ENCODE measurements at regions not wholly inside any gene's neighbourhood (a gene's known extent, or its start where the extent isn't known, plus 50 kb on each side); places are given as distances from the start of the nearest gene placed in this dataset.
A peak's percentile ranks its signal among the peaks of the same experiment; 100 is the strongest.

GRCh38 chr14:32254952-32255679, 52.0 kb upstream of the RNU6-8 start:
- peak; percentile 46 to 54 for DNase-seq (ENCODE audit: low read depth in 2 of 2)

DNA sequence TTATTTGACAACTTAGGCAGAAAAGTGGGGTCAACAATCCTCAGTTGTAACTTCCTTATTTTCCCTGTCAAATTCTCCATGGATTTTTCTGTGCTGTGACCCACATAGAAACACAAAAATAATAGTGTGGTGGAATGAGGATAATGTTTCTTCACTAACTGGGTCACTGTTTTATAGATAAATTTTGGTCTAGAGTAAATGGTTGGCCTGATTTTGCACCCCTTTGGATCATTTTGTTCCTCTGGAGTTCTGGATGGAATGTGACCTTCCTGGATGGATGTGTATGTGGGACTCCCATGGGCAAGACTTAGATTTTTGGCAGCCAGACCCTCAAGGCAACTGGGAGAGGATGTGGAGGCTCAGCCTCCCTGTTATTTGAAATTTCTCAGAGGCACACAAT, 52.7 kb upstream of the RNU6-8 start:
- DNase-seq (ENCODE audit: low read depth in 2 of 2), result no peak

DNA sequence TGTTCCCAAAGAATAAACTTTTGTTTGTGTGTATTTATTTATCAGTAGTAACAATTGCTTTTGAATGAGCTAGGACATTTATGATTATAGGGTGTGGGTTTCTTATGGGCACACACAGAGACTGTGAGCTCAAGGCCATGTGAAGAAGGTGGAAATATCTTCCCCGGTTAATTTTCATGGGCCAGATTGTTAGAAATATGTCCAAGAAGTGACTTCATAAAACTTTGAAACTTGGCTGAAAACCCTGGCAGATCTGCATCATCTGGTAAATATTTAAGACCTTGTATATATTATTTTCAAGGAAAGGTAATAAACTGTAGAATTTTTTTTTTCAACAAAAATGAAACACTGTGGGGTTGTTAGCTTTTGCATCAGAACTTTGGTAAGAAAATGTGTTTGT, 53.5 kb upstream of the RNU6-8 start:
- DNase-seq (ENCODE audit: low read depth in 2 of 2), result peak in 1 of 2 experiments; percentile 9

- DNase-seq (ENCODE audit: low read depth in 2 of 2), result no peak
These were observed 55.4 kb upstream of the RNU6-8 start for GRCh38 chr14:32258336-32258993.

- peak in 1 of 2 experiments; percentile 15 for DNase-seq (ENCODE audit: low read depth in 2 of 2)
These were observed 56.4 kb upstream of the RNU6-8 start for GRCh38 chr14:32259368-32260013.

DNA sequence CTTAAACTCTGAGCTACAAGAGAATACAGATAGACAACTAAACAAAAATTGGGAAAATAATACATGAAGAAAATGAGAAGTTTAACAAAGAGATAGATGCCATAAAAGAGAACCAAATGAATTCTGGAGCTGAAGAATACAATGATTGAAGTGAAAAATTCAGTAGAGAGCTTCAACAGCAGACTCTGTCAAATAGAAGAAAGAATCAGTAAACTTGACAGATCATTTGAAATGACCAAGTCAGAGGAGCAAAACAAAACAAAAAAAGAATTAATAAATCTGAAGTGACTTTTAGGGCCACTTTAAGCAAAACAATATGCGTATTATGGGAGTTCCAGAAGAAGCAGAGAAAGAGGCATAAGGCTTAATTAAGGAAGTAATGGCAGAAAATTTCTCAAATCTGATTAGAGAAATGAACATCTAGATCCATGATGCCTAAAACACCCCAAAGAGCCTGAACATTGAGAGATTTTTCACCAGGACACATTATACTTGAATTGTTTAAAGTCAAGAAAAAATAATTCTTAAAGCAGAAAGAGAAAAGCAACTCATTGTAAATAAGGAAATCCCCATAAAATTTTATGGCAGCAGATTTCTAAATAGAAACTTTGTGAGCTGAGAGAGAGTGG, 61.0 kb upstream of the RNU6-8 start:
- no peak for DNase-seq (ENCODE audit: low read depth in 2 of 2)

DNA sequence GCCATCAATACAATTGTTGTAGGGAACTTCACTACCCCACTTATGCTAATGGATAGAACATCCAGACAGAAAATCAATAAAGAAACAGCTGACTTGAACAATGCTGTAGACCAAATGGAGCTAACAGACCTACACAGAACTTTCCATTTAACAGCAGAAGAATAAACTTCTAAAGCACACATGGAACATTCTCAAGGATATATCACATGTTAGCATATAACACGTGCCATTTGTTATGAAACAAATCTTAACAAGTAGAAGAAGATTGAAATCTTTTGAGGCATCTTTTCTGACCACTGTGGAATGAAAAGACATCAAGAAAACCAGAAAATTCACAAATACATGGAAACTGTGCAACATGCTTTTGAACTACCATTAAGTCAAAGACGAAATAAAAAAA, 62.5 kb upstream of the RNU6-8 start:
- DNase-seq (ENCODE audit: low read depth in 2 of 2), result no peak

DNA sequence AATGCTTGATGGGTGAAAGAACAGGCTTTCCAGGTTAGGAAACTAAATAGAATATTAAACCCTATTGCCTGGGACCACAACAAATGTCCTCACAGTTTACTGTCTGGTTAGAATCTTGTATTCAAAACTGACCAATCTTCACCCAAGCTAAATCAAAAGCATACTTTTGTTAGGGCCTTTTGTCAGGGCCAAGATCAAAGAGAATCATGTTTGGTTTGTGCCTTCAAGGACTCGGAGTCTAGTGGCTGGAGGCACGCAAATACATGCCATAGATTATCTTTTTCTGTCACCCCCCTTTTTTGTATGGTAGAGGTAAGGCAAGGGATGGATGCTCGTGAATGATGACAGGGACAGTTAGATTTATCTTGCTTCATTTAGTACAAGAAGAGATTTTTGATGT, 51.1 kb upstream of the AKAP6 start:
- no peak for DNase-seq (ENCODE audit: low read depth in 2 of 2)
